A673 (cell line): ENCODE measurements at regions not wholly inside any gene's neighbourhood (a gene's known extent, or its start where the extent isn't known, plus 50 kb on each side); places are given as distances from the start of the nearest gene placed in this dataset.

ENCODE experiments used
- BruUV-seq: library from RNA; stranded (reverse); fragments of 400-500 nt; replicated peaks from 2 replicates; lab custom pipeline; 2021; lab: Mats Ljungman, UMichigan
- CTCF ChIA-PET: fragments of 300-600 bp; sonication (Branson Sonifier 250); formaldehyde crosslinking; loops from one replicate; lab custom pipeline; 2022; ENCODE audit warnings: antibody characterized with exemption; lab: Charles Lee
- POLR2A ChIA-PET: fragments of 300-600 bp; sonication (Branson Sonifier 250); formaldehyde crosslinking; loops from one replicate; lab custom pipeline; 2022; ENCODE audit warnings: antibody characterized with exemption; ENCODE audit not compliant: low non-redundant PET; lab: Charles Lee
- DNase-seq: peaks from one replicate; pipeline ENCODE4 v3.0.0-alpha.2; 2015; ENCODE audit warnings: low spot score
- H3K27ac ChIP-seq: fragments of 200-600 bp; sonication (generic); 2 replicates; pipeline ENCODE4 v1.5.1; 2016; ENCODE audit warnings: mixed run types, low read depth, mild to moderate bottlenecking, mixed read lengths, antibody characterized with exemption, low read length; ENCODE audit not compliant: poor library complexity, severe bottlenecking
- H3K27me3 ChIP-seq: fragments of 200-600 bp; sonication (generic); replicated peaks from 2 replicates; pipeline ENCODE4 v1.6.1; 2017; ENCODE audit warnings: mixed run types, low read depth, mild to moderate bottlenecking, mixed read lengths, antibody characterized with exemption, low read length; ENCODE audit not compliant: insufficient read depth, poor library complexity
- H3K36me3 ChIP-seq: fragments of 200-600 bp; sonication (generic); 2 replicates; pipeline ENCODE4 v1.6.1; 2016; ENCODE audit warnings: mixed run types, mild to moderate bottlenecking, mixed read lengths, antibody characterized with exemption, low read length; ENCODE audit not compliant: insufficient read depth, poor library complexity, severe bottlenecking
- H3K4me1 ChIP-seq: fragments of 200-600 bp; sonication (generic); 2 replicates; pipeline ENCODE4 v1.6.1; 2017; ENCODE audit warnings: mixed run types, mild to moderate bottlenecking, mixed read lengths, antibody characterized with exemption, low read length; ENCODE audit not compliant: insufficient read depth, poor library complexity, severe bottlenecking
- H3K4me3 ChIP-seq: fragments of 200-600 bp; sonication (generic); 2 replicates; pipeline ENCODE4 v1.5.1; 2016; ENCODE audit warnings: low read depth, mixed run types, mild to moderate bottlenecking, mixed read lengths, low read length; ENCODE audit not compliant: poor library complexity, severe bottlenecking
- H3K9me3 ChIP-seq: fragments of 200-600 bp; sonication (generic); 2 replicates; pipeline ENCODE4 v1.6.1; 2016; ENCODE audit warnings: mixed run types, low read depth, mild to moderate bottlenecking, mixed read lengths, antibody characterized with exemption, low read length; ENCODE audit not compliant: poor library complexity, severe bottlenecking
- EZH2 ChIP-seq: fragments of 200-600 bp; sonication (generic); IDR thresholded peaks from 2 replicates; pipeline ENCODE4 v1.6.1; 2017; ENCODE audit warnings: borderline replicate concordance, low read depth, mild to moderate bottlenecking, mixed read lengths, antibody characterized with exemption, low read length; ENCODE audit not compliant: poor library complexity, severe bottlenecking
- intact Hi-C: fragments of 100-400 bp; cut with micrococcal nuclease; formaldehyde crosslinking; loops from one replicate; pipeline ENCODE4 v1.10.0; 2022; ENCODE audit not compliant: unreplicated experiment
- TF ChIP-seq, protein P1 (sequence below): fragments of 300-800, 200-600 bp; sonication (generic); conservative IDR thresholded peaks from 2 replicates; pipeline ENCODE4 v1.5.1; 2017; ENCODE audit warnings: low read depth, mild to moderate bottlenecking, antibody characterized with exemption, low read length, moderate library complexity, mixed read lengths

DNA sequence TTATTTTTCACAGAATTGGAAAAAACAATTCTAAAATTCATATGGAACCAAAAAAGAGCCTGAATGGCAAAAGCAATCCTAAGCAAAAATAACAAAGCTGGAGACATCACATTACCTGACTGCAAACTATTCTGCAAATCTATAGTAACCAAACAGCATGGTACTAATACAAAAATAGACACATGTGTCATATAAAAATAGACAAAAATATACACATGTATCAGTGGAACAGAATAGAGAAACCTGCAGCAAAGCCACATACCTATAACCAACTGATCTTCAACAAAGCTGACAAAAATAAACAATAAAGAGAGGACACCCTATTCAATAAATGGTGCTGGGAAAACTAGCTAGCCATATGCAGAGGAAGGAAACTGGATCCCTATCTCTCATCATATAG, 259.6 kb downstream of the IGSF11 start:
- Histone ChIP-seq H3K9me3 (no peaks in the 10 kb centered on the region), H3K27me3 (no peaks in the 10 kb centered on the region), H3K36me3 (no peaks in the 10 kb centered on the region), H3K4me3 (no peak overlapping the region), H3K4me1 (peaks cover 5% of the 10 kb centered on the region), H3K27ac (no peak overlapping the region)
- ChIA-PET CTCF (no interaction called here), POLR2A (no interaction called here)
- DNase-seq = no peak
- BruUV-seq = no TSS peak
- intact Hi-C loops = no loop called here
- TF ChIP-seq, protein P1, sequence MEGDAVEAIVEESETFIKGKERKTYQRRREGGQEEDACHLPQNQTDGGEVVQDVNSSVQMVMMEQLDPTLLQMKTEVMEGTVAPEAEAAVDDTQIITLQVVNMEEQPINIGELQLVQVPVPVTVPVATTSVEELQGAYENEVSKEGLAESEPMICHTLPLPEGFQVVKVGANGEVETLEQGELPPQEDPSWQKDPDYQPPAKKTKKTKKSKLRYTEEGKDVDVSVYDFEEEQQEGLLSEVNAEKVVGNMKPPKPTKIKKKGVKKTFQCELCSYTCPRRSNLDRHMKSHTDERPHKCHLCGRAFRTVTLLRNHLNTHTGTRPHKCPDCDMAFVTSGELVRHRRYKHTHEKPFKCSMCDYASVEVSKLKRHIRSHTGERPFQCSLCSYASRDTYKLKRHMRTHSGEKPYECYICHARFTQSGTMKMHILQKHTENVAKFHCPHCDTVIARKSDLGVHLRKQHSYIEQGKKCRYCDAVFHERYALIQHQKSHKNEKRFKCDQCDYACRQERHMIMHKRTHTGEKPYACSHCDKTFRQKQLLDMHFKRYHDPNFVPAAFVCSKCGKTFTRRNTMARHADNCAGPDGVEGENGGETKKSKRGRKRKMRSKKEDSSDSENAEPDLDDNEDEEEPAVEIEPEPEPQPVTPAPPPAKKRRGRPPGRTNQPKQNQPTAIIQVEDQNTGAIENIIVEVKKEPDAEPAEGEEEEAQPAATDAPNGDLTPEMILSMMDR = no peak
- no peak for TF ChIP-seq EZH2

DNA sequence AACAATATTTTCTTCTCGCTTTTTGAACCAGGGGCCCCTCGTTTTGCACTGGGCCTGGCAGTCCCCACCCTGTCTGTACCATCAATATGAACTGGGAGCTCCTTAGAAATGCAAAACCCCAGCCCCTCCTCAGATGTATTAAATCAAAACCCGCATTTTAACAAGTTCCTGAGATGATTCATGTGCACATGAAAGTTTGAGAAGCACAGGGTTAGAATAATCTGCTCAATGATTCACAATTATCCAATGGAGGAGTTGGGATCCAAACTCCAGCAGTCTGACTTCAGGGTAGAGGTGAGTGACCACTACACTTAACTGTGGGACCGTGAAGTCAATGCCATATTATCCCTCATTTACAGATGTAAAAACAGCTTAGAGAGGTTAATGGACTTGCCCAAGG, 256.4 kb downstream of the IGSF11 start:
- ChIA-PET POLR2A (no interaction called here), CTCF (interaction anchor here (0.5 kb wide), 1 partner anchor 68 kb away, joined by 4 read pairs; no protein-coding TSS in a partner anchor)
- no peak for DNase-seq
- no TSS peak for BruUV-seq
- intact Hi-C loops = no loop called here
- Histone ChIP-seq H3K27ac (no peak overlapping the region), H3K4me1 (no peaks in the 10 kb centered on the region), H3K36me3 (no peaks in the 10 kb centered on the region), H3K9me3 (no peaks in the 10 kb centered on the region), H3K4me3 (no peak overlapping the region), H3K27me3 (no peaks in the 10 kb centered on the region)
- TF ChIP-seq EZH2 = no peak
- TF ChIP-seq, protein P1 = no peak

DNA sequence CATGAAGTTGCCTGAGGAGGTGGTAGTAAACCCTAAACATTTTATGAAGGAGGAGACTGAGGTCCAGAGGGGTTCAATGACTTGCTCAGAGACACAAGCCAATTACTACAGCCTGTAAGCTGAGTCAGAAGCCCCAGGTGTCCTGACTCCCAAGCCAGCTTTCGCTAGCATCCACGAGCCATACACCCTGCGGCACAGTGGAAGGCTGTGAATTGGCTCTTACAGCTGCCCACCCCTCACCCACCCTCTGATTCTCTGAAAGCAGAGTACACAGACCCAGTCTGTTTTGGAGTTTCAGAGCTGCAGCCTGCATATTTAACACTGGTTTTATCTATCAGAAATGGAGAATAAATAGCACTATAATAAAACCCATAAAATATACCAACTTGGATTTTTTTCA, 253.4 kb downstream of the IGSF11 start:
- Histone ChIP-seq H3K4me3 (no peak overlapping the region), H3K27me3 (no peaks in the 10 kb centered on the region), H3K9me3 (no peaks in the 10 kb centered on the region), H3K4me1 (no peaks in the 10 kb centered on the region), H3K27ac (no peak overlapping the region), H3K36me3 (no peaks in the 10 kb centered on the region)
- intact Hi-C loops = no loop called here
- no peak for DNase-seq
- POLR2A ChIA-PET = no interaction called here
- CTCF ChIA-PET = no interaction called here
- TF ChIP-seq EZH2 = no peak
- TF ChIP-seq, protein P1 = no peak
- no TSS peak for BruUV-seq
